Neural cell (in vitro differentiated cells): ENCODE measurements at regions not wholly inside any gene's neighbourhood (a gene's known extent, or its start where the extent isn't known, plus 50 kb on each side); places are given as distances from the start of the nearest gene placed in this dataset.

Source experiments
- H2AFZ ChIP-seq: fragments of 200-600, 300-800 bp; sonication (generic), shearing (Covaris generic); 2 replicates; pipeline ENCODE4 v1.6.0; 2014; ENCODE audit warnings: low read depth, mild to moderate bottlenecking, antibody characterized with exemption, low read length, moderate library complexity
- H3F3A ChIP-seq: fragments of 200-600 bp; shearing (Covaris generic); 2 replicates; pipeline ENCODE4 v1.6.1; 2016; ENCODE audit warnings: mild to moderate bottlenecking, moderate library complexity, mixed read lengths, antibody characterized with exemption, low read length; ENCODE audit not compliant: insufficient read depth, poor library complexity, severe bottlenecking
- H3K27ac ChIP-seq: fragments of 200-600, 300-800 bp; sonication (generic), shearing (Covaris generic); 2 replicates; pipeline ENCODE4 v1.5.1; 2014; ENCODE audit warnings: mild to moderate bottlenecking, low read length, moderate library complexity
- H3K27me3 ChIP-seq: fragments of 300-800, 200-600 bp; sonication (generic), shearing (Covaris generic); 2 replicates; pipeline ENCODE4 v1.6.0; 2014; ENCODE audit warnings: mild to moderate bottlenecking, low read depth, low read length, moderate library complexity; ENCODE audit not compliant: insufficient read depth
- H3K36me3 ChIP-seq: fragments of 300-800, 200-600 bp; sonication (generic), shearing (Covaris generic); 2 replicates; pipeline ENCODE4 v1.5.1; 2014; ENCODE audit warnings: mild to moderate bottlenecking, antibody characterized with exemption, low read length, moderate library complexity; ENCODE audit not compliant: insufficient read depth
- H3K4me2 ChIP-seq: fragments of 300-800, 200-600 bp; sonication (generic), shearing (Covaris generic); 2 replicates; pipeline ENCODE4 v1.6.0; 2014; ENCODE audit warnings: mild to moderate bottlenecking, low read length
- H3K4me3 ChIP-seq: fragments of 300-800, 200-600 bp; sonication (generic), shearing (Covaris generic); 2 replicates; pipeline ENCODE4 v1.5.1; 2014; ENCODE audit warnings: mild to moderate bottlenecking, low read length, moderate library complexity
- H3K79me2 ChIP-seq: fragments of 200-600 bp; shearing (Covaris generic); replicated peaks from 2 replicates; pipeline ENCODE4 v1.6.0; 2014; ENCODE audit warnings: mild to moderate bottlenecking, low read length, moderate library complexity; ENCODE audit not compliant: insufficient read depth
- H3K9ac ChIP-seq: fragments of 300-800, 200-600 bp; sonication (generic), shearing (Covaris generic); 2 replicates; pipeline ENCODE4 v1.6.1; 2016; ENCODE audit warnings: mild to moderate bottlenecking, low read length, mixed read lengths
- H3K9me2 ChIP-seq: fragments of 200-600 bp; shearing (Covaris generic); 2 replicates; pipeline ENCODE4 v1.6.1; 2016; ENCODE audit warnings: mild to moderate bottlenecking, low read length, mixed read lengths; ENCODE audit not compliant: insufficient read depth
- H3K9me3 ChIP-seq: fragments of 200-600, 300-800 bp; sonication (generic), shearing (Covaris generic); 2 replicates; pipeline ENCODE4 v1.6.1; 2016; ENCODE audit warnings: mild to moderate bottlenecking, mixed run types, low read length, moderate library complexity, mixed read lengths
- H4K20me1 ChIP-seq: fragments of 200-600 bp; shearing (Covaris generic); 2 replicates; pipeline ENCODE4 v1.6.1; 2016; ENCODE audit warnings: mild to moderate bottlenecking, mixed run types; ENCODE audit not compliant: insufficient read depth
- CTCF ChIP-seq: fragments of 450-650 bp; IDR thresholded peaks from 2 replicates; pipeline ENCODE4 v1.5.1; 2014; ENCODE audit warnings: antibody characterized with exemption, mild to moderate bottlenecking, moderate library complexity; ENCODE audit not compliant: poor library complexity, severe bottlenecking
- EP300 ChIP-seq: fragments of 450-650 bp; conservative IDR thresholded peaks from 2 replicates; pipeline ENCODE4 v1.6.1; 2014; ENCODE audit warnings: antibody characterized with exemption, mild to moderate bottlenecking, moderate library complexity; ENCODE audit not compliant: poor library complexity, severe bottlenecking
- EZH2 ChIP-seq: fragments of 200-600, 300-800 bp; shearing (Covaris generic), sonication (generic); IDR thresholded peaks from 2 replicates; pipeline ENCODE4 v1.6.1; 2014; ENCODE audit warnings: antibody characterized with exemption, low read length, borderline replicate concordance, mild to moderate bottlenecking; ENCODE audit not compliant: insufficient read depth, poor library complexity, severe bottlenecking
- MXI1 ChIP-seq: fragments of 450-650 bp; conservative IDR thresholded peaks from 2 replicates; pipeline ENCODE4 v1.6.1; 2014; ENCODE audit warnings: antibody characterized with exemption, mild to moderate bottlenecking; ENCODE audit not compliant: poor library complexity, severe bottlenecking
- POLR2AphosphoS5 ChIP-seq: IDR thresholded peaks from 2 replicates; pipeline ENCODE4 v1.6.1; 2012
- RAD21 ChIP-seq: fragments of 450-650 bp; conservative IDR thresholded peaks from 2 replicates; pipeline ENCODE4 v1.6.1; 2014; ENCODE audit warnings: antibody characterized with exemption, mild to moderate bottlenecking, moderate library complexity
- REST ChIP-seq: IDR thresholded peaks from 2 replicates; pipeline ENCODE4 v1.6.1; 2012; ENCODE audit warnings: borderline replicate concordance
- SMC3 ChIP-seq: fragments of 450-650 bp; conservative IDR thresholded peaks from 2 replicates; pipeline ENCODE4 v1.6.1; 2014; ENCODE audit warnings: antibody characterized with exemption, mild to moderate bottlenecking, moderate library complexity; ENCODE audit not compliant: poor library complexity
- TAF1 ChIP-seq: IDR thresholded peaks from 2 replicates; pipeline ENCODE4 v1.6.1; 2012; ENCODE audit warnings: low read depth

GRCh38 chr7:79882922-79883321 is 251.7 kb upstream of the GNAI1 start:
- Histone ChIP-seq H3K4me3 (no peak overlapping the region), H3K9me2 (no peaks in the 10 kb centered on the region), H3K36me3 (no peaks in the 10 kb centered on the region), H3F3A (no peaks in the 10 kb centered on the region), H3K9ac (no peak overlapping the region), H2AFZ (no peak overlapping the region), H3K4me2 (no peak overlapping the region), H3K79me2 (no peaks in the 10 kb centered on the region), H3K9me3 (no peaks in the 10 kb centered on the region), H3K27ac (no peak overlapping the region), H4K20me1 (no peaks in the 10 kb centered on the region), H3K27me3 (no peaks in the 10 kb centered on the region)
- no peak for TF ChIP-seq RAD21
- TF ChIP-seq EZH2, result no peak
- TF ChIP-seq POLR2AphosphoS5, result no peak
- TF ChIP-seq TAF1, result no peak
- TF ChIP-seq CTCF, result no peak
- no peak for TF ChIP-seq SMC3
- TF ChIP-seq REST, result no peak
- TF ChIP-seq EP300, result no peak
- no peak for TF ChIP-seq MXI1

- no peak overlapping the region for H3K9ac ChIP-seq
- H3K36me3 ChIP-seq, result no peaks in the 10 kb centered on the region
- no peaks in the 10 kb centered on the region for H3K79me2 ChIP-seq
- H2AFZ ChIP-seq, result no peak overlapping the region
- no peaks in the 10 kb centered on the region for H4K20me1 ChIP-seq
- no peaks in the 10 kb centered on the region for H3K9me3 ChIP-seq
- H3K9me2 ChIP-seq, result no peaks in the 10 kb centered on the region
- no peaks in the 10 kb centered on the region for H3F3A ChIP-seq
- TF ChIP-seq TAF1 (no peak), RAD21 (no peak), SMC3 (no peak), EP300 (no peak), POLR2AphosphoS5 (no peak), CTCF (no peak), EZH2 (no peak), MXI1 (no peak), REST (no peak)
- no peak overlapping the region for H3K4me2 ChIP-seq
- no peak overlapping the region for H3K4me3 ChIP-seq
- H3K27ac ChIP-seq, result no peak overlapping the region
- no peaks in the 10 kb centered on the region for H3K27me3 ChIP-seq
These were observed 254.3 kb upstream of the GNAI1 start for GRCh38 chr7:79880312-79880711.
